Fibroblast of skin of right biceps (primary cell): ENCODE measurements at regions not wholly inside any gene's neighbourhood (a gene's known extent, or its start where the extent isn't known, plus 50 kb on each side); places are given as distances from the start of the nearest gene placed in this dataset.

Experiments
- DNase-seq: peaks from one replicate; pipeline ENCODE4 v3.0.0-alpha.2; 2013

DNA sequence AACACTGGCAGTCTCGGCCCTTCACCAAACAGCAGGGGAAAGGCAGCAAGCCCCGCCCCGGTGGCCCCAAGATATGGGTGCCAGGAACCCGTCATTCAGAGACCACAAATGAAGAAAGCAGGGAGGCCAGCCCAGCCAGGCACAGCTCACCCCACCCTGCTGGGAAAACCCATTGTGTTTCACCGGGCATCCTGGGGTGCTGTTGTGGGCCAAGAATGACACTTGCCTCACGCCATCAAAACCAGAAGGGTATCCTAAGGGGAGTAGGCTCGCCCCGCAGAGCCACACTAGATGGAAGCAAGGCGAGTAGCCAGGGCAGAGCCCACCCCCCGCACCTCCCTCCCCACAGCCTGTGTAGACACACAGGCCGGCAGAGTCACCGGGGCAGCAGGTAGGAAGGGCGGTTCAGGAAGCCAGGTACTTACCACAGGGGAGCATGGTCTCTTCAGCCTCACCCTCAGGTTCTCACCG is 72.5 kb upstream of the KCNMA1 start:
- no peak for DNase-seq

GRCh38 chr10:77707570-77707969 is 70.0 kb upstream of the KCNMA1 start:
- no peak for DNase-seq

DNA sequence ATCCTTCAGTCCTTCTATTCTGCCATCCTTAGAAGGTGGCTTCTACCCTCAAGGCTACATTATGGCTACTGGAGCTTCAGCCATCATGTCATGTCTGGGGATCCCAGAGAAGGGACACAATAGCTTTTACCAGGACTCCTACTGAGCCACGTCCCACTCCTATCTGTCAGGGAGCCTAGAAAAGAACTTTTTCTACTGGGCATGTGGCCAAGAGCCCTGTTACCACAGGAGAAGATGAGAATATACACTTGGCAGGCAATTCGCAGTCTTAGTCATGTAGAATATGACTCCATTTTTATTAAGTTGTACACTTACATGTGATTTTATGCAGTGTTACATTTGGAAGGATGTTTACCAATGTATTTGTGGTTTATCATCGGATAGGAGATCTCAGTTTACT is 64.6 kb upstream of the KCNMA1 start:
- peak; percentile 94 for DNase-seq

GRCh38 chr10:77700086-77700485 is 62.5 kb upstream of the KCNMA1 start:
- DNase-seq: no peak

- no peak for DNase-seq
Observed at GRCh38 chr10:77699080-77699645, 61.6 kb upstream of the KCNMA1 start.

DNA sequence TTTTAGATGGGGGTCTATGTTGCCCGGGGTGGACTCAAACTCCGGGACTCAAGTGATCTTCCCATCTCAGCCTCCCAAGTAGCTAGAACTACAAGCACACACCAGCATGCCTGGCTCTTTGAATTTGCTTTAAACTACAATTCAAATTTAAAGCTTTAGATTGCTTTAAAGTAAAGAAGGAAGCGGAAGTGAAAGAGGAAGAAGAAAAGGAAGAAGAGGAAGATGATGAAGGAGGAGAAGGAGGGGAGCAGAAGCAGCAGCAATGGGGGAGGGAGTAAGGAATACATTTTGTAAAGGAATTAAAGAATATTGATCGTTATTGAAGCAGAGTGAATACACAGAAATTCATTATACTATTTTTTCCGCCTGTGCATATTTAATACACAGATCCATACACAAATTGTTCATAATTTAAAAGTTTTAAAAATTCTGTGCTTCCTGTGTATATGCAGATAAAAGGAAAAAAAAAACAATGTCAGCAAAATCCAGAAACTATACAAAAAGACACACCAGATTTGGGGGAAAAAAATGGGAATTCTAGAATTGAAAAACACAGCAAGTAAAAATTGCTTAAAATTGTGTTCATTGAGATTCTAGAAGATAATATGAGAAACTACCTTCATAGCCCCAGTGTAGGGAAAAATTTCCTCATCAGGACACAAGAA is 60.8 kb upstream of the KCNMA1 start:
- DNase-seq: no peak

DNA sequence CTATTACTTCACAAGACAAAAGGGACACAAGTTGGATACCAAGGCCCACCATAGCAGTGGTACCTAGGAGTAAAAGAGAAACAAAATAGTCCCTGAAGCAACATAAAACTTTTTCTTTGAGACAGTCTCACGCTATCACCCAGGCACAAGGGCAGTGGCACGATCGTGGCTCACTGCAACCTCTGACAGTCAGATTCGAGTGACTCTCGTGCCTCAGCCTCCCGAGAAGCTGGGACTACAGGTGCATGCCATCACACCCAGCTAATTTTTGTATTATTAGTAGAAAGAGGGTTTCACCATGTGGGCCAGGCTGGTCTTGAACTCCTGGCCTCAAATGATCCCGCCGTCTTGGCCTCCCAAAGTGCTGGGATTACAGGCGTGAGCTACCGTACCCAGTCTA is 59.0 kb upstream of the KCNMA1 start:
- no peak for DNase-seq

GRCh38 chr10:77695186-77695585 is 57.6 kb upstream of the KCNMA1 start:
- no peak for DNase-seq

GRCh38 chr10:77692782-77693181 is 55.2 kb upstream of the KCNMA1 start:
- peak; percentile 61 for DNase-seq

DNA sequence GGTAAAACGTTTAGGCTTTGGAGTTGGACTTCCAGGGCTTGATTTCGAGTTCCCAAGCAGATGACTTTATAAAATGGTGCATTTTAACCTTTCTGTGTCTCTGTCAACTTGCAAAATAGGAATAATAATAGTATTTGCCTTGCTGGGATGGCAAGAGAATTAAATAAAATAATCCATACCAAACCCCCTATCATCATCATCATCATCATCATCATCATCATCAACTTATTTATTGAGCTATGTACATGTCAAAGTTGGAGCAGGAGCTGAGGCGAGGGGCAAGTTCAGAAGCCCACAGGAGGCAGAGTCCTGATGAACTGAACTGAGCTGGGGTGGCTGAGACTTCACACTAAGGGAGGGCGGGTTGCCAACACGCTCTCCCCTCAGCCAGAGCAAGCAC is 51.7 kb upstream of the KCNMA1 start:
- no peak for DNase-seq

GRCh38 chr10:77687621-77688020 is 50.0 kb upstream of the KCNMA1 start:
- DNase-seq: no peak
